ENCODE measurements at regions not wholly inside any gene's neighbourhood (a gene's known extent, or its start where the extent isn't known, plus 50 kb on each side); places are given as distances from the start of the nearest gene placed in this dataset.
A peak's percentile ranks its signal among the peaks of the same experiment; 100 is the strongest.

GRCh38 chr10:70943841-70944466 lies 55.6 kb upstream of the PCBD1 start:
- H3K4me1 ChIP-seq = no peaks in the 10 kb centered on the region
- H3K9me3 ChIP-seq = no peaks in the 10 kb centered on the region
- 75 to 88% methylated on average over 14 of the region's 14 CpGs for WGBS, 2 donors
- no peak for TF ChIP-seq POLR2A (IDR thresholded peaks at IDR 0.05)
- TF ChIP-seq POLR2AphosphoS5 (IDR thresholded peaks at IDR 0.05) = no peak
- TF ChIP-seq CTCF (IDR thresholded peaks at IDR 0.05) = no peak
- no peak for TF ChIP-seq EP300 (IDR thresholded peaks at IDR 0.05)
- H3K27ac ChIP-seq = no peak overlapping the region
- no peak overlapping the region for H3K4me3 ChIP-seq
- H3K27me3 ChIP-seq = no peaks in the 10 kb centered on the region
- no peaks in the 10 kb centered on the region for H3K36me3 ChIP-seq
- no peak for DNase-seq
- ATAC-seq (ENCODE audit: low FRiP score in 2 of 2) = no peak

DNA sequence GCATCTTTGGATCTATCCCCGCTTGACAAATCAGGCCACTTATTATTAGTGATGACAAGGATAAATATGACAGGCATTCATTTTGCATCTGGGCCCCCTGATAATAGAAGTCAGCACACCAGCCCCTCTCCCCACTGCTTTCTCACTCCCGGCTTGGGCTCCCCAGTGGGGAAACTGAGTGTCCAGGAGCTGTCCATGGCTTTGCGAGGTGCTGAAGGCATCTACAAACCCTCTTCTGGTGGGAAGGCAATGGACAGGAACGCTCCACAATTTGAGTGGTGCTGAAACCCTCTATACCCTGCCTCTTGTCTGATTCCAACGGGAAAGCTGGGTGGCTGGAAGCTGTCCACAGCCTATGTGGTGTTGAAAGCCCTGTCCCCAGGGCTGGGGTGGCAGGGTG lies 61.7 kb upstream of the PCBD1 start:
- DNase-seq (no peak), ATAC-seq (ENCODE audit: low FRiP score in 2 of 2) (no peak)
- Histone ChIP-seq H3K9me3 (no peaks in the 10 kb centered on the region), H3K27me3 (no peaks in the 10 kb centered on the region), H3K4me1 (no peaks in the 10 kb centered on the region), H3K36me3 (no peaks in the 10 kb centered on the region), H3K27ac (no peak overlapping the region), H3K4me3 (no peak overlapping the region)
- 88 to 91% methylated on average over 5 of the region's 5 CpGs for WGBS, 2 donors
- TF ChIP-seq EP300 (IDR thresholded peaks at IDR 0.05) (no peak), POLR2A (IDR thresholded peaks at IDR 0.05) (no peak), POLR2AphosphoS5 (IDR thresholded peaks at IDR 0.05) (no peak), CTCF (IDR thresholded peaks at IDR 0.05) (no peak)

DNA sequence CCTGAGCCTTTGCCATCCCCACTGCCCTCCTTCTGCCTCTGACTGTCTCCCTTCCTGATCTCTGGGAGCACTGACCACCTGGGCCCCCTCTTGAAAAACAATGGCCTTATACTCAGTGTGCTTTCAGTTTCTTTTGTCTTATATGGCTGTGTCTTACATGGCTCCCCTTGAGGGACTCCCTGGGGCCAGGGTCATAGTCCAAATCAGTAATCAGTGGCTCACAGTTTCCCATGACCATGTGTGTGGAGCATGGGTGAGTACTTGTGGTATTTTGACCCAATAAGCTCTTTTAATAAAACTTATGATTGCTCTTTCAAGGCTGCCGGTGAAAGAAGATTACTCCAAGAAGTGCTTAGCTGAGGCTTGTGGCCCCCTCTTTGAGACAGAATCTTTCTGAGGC lies 62.4 kb upstream of the PCBD1 start:
- H3K27me3 ChIP-seq = no peaks in the 10 kb centered on the region
- no peaks in the 10 kb centered on the region for H3K9me3 ChIP-seq
- no peak overlapping the region for H3K27ac ChIP-seq
- no peak overlapping the region for H3K4me3 ChIP-seq
- no peak for ATAC-seq (ENCODE audit: low FRiP score in 2 of 2)
- TF ChIP-seq EP300 (IDR thresholded peaks at IDR 0.05) = no peak
- TF ChIP-seq POLR2A (IDR thresholded peaks at IDR 0.05) = no peak
- no peak for TF ChIP-seq POLR2AphosphoS5 (IDR thresholded peaks at IDR 0.05)
- TF ChIP-seq CTCF (IDR thresholded peaks at IDR 0.05) = no peak
- no peaks in the 10 kb centered on the region for H3K36me3 ChIP-seq
- WGBS, 2 donors = 95 to 100% methylated on average over 1 of the region's 1 CpG
- DNase-seq = no peak
- H3K4me1 ChIP-seq = no peaks in the 10 kb centered on the region

DNA sequence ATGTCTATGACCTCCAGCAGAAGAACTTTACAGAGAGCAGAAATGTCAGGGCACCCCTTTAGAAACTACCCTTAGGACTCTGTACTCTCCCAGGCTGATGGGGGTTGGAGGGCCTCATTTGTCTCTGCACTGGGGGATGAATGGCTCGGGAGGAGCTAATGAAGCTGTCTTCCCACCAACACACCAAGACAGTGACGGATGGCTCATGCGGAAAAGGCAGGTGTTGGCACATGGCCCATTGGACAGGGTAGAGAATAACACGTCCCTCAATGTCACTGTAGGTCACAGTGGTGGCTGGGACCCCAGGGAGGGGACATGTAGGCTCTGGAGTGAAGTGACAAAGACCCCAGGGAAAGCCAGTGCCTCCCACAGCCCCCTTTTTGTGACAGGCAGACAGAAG lies 64.0 kb upstream of the PCBD1 start:
- Histone ChIP-seq H3K36me3 (no peaks in the 10 kb centered on the region), H3K27ac (no peak overlapping the region), H3K27me3 (no peaks in the 10 kb centered on the region), H3K4me3 (no peak overlapping the region), H3K9me3 (no peaks in the 10 kb centered on the region), H3K4me1 (no peaks in the 10 kb centered on the region)
- 66 to 83% methylated on average over 4 of the region's 4 CpGs for WGBS, 2 donors
- TF ChIP-seq EP300 (IDR thresholded peaks at IDR 0.05) (no peak), POLR2AphosphoS5 (IDR thresholded peaks at IDR 0.05) (no peak), POLR2A (IDR thresholded peaks at IDR 0.05) (no peak), CTCF (IDR thresholded peaks at IDR 0.05) (no peak)
- DNase-seq (no peak), ATAC-seq (ENCODE audit: low FRiP score in 2 of 2) (no peak)

- H3K9me3 ChIP-seq = no peaks in the 10 kb centered on the region
- no peak overlapping the region for H3K4me3 ChIP-seq
- H3K4me1 ChIP-seq = no peaks in the 10 kb centered on the region
- H3K36me3 ChIP-seq = no peaks in the 10 kb centered on the region
- peak in 1 of 2 donors; percentile 5 for ATAC-seq (ENCODE audit: low FRiP score in 2 of 2)
- WGBS, 2 donors = 85 to 91% methylated on average over 4 to 5 of the region's 5 CpGs
- no peaks in the 10 kb centered on the region for H3K27me3 ChIP-seq
- TF ChIP-seq POLR2A (IDR thresholded peaks at IDR 0.05) = no peak
- no peak for TF ChIP-seq CTCF (IDR thresholded peaks at IDR 0.05)
- no peak for TF ChIP-seq POLR2AphosphoS5 (IDR thresholded peaks at IDR 0.05)
- TF ChIP-seq EP300 (IDR thresholded peaks at IDR 0.05) = no peak
- DNase-seq = no peak
- no peak overlapping the region for H3K27ac ChIP-seq
Observed at GRCh38 chr10:70952921-70953320, 64.6 kb upstream of the PCBD1 start.

All from upper lobe of left lung (tissue), 6 donors.